ENCODE measurements at regions not wholly inside any gene's neighbourhood (a gene's known extent, or its start where the extent isn't known, plus 50 kb on each side); places are given as distances from the start of the nearest gene placed in this dataset.

GRCh38 chr15:70541511-70541910, 221.8 kb downstream of the UACA start:
- WGBS (ENCODE audit: low lambda C conversion rate, missing lambda C conversion rate), result 85% methylated on average over 1 of the region's 1 CpG

DNA sequence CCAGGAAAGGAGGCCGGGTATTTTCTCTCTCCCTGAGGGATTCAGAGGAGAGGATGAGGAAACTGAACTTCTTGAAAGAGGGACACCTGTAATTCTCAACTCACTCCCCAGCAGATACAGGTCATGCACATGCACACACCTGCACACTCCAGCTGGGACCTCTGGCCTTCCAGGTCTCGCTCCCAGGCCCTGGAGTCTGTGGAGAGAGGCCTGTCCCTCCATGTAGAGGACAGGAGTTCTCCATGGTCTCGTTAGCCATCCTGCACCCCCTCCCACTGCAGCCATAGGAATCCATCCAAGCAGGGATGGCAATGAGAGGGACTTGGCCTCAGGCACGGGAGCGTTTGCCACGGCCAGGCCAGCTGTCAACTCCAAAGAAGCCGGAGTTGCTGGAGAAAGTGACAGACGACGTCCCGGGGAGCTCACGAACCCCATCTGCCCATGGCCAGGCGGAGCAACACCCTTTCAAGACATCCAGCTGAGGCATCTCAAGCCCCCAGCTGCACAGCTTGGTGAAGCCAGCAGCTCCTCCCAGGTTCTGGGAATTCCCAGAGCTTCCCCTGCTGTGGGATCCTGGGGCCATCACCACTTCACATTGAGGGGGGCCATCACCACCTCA, 223.3 kb downstream of the UACA start:
- no peaks in the 10 kb centered on the region for H3K27me3 ChIP-seq
- no peak overlapping the region for H2AFZ ChIP-seq
- H3K4me2 ChIP-seq, result no peak overlapping the region
- TF ChIP-seq CTCF (IDR thresholded peaks at IDR 0.05; ENCODE audit: poor library complexity) (no peak), EZH2 (IDR thresholded peaks at IDR 0.05; ENCODE audit: borderline replicate concordance) (no peak), EZH2phosphoT487 (IDR thresholded peaks at IDR 0.05; ENCODE audit: low read depth, severe bottlenecking, unreplicated experiment) (no peak)
- H3K36me3 ChIP-seq (replicated peaks; ENCODE audit: insufficient read depth, low read depth), result no peaks in the 10 kb centered on the region
- H3K9me3 ChIP-seq (ENCODE audit: low read depth), result no peaks in the 10 kb centered on the region
- H4K20me1 ChIP-seq (ENCODE audit: insufficient read depth, poor library complexity, severe bottlenecking), result no peaks in the 10 kb centered on the region
- DNase-seq (ENCODE audit: low spot score), result no peak
- H3K27ac ChIP-seq, result no peak overlapping the region
- H3K79me2 ChIP-seq, result no peaks in the 10 kb centered on the region
- H3K4me3 ChIP-seq, result no peak overlapping the region
- H3K9me2 ChIP-seq (replicated peaks; ENCODE audit: insufficient read depth), result no peaks in the 10 kb centered on the region
- no peaks in the 10 kb centered on the region for H3K4me1 ChIP-seq (ENCODE audit: insufficient read depth)
- WGBS (ENCODE audit: low lambda C conversion rate, missing lambda C conversion rate), result 82% methylated on average over 12 of the region's 12 CpGs

More at GRCh38 chr15:70541511-70541910, 221.8 kb downstream of the UACA start:
- no peaks in the 10 kb centered on the region for H3K9me3 ChIP-seq (ENCODE audit: low read depth)
- H3K4me2 ChIP-seq, result no peak overlapping the region
- no peaks in the 10 kb centered on the region for H3K27me3 ChIP-seq
- H4K20me1 ChIP-seq (ENCODE audit: insufficient read depth, poor library complexity, severe bottlenecking), result no peaks in the 10 kb centered on the region
- no peaks in the 10 kb centered on the region for H3K79me2 ChIP-seq
- TF ChIP-seq EZH2phosphoT487 (IDR thresholded peaks at IDR 0.05; ENCODE audit: low read depth, severe bottlenecking, unreplicated experiment) (no peak), CTCF (IDR thresholded peaks at IDR 0.05; ENCODE audit: poor library complexity) (no peak), EZH2 (IDR thresholded peaks at IDR 0.05; ENCODE audit: borderline replicate concordance) (no peak)
- H3K27ac ChIP-seq, result no peak overlapping the region
- H3K9me2 ChIP-seq (replicated peaks; ENCODE audit: insufficient read depth), result no peaks in the 10 kb centered on the region
- no peak for DNase-seq (ENCODE audit: low spot score)
- H2AFZ ChIP-seq, result no peak overlapping the region
- H3K36me3 ChIP-seq (replicated peaks; ENCODE audit: insufficient read depth, low read depth), result no peaks in the 10 kb centered on the region
- H3K4me3 ChIP-seq, result no peak overlapping the region
- H3K4me1 ChIP-seq (ENCODE audit: insufficient read depth), result no peaks in the 10 kb centered on the region

GRCh38 chr15:70539409-70539808, 223.9 kb downstream of the UACA start:
- no peak overlapping the region for H2AFZ ChIP-seq
- no peak overlapping the region for H3K27ac ChIP-seq
- no peaks in the 10 kb centered on the region for H3K36me3 ChIP-seq (replicated peaks; ENCODE audit: insufficient read depth, low read depth)
- H3K9me3 ChIP-seq (ENCODE audit: low read depth), result no peaks in the 10 kb centered on the region
- no peaks in the 10 kb centered on the region for H3K4me1 ChIP-seq (ENCODE audit: insufficient read depth)
- 89% methylated on average over 5 of the region's 5 CpGs for WGBS (ENCODE audit: low lambda C conversion rate, missing lambda C conversion rate)
- no peaks in the 10 kb centered on the region for H3K27me3 ChIP-seq
- TF ChIP-seq EZH2phosphoT487 (IDR thresholded peaks at IDR 0.05; ENCODE audit: low read depth, severe bottlenecking, unreplicated experiment), result no peak
- no peak for TF ChIP-seq CTCF (IDR thresholded peaks at IDR 0.05; ENCODE audit: poor library complexity)
- no peak for TF ChIP-seq EZH2 (IDR thresholded peaks at IDR 0.05; ENCODE audit: borderline replicate concordance)
- H4K20me1 ChIP-seq (ENCODE audit: insufficient read depth, poor library complexity, severe bottlenecking), result no peaks in the 10 kb centered on the region
- no peak overlapping the region for H3K4me3 ChIP-seq
- H3K9me2 ChIP-seq (replicated peaks; ENCODE audit: insufficient read depth), result no peaks in the 10 kb centered on the region
- H3K79me2 ChIP-seq, result no peaks in the 10 kb centered on the region
- DNase-seq (ENCODE audit: low spot score), result no peak
- H3K4me2 ChIP-seq, result no peak overlapping the region

DNA sequence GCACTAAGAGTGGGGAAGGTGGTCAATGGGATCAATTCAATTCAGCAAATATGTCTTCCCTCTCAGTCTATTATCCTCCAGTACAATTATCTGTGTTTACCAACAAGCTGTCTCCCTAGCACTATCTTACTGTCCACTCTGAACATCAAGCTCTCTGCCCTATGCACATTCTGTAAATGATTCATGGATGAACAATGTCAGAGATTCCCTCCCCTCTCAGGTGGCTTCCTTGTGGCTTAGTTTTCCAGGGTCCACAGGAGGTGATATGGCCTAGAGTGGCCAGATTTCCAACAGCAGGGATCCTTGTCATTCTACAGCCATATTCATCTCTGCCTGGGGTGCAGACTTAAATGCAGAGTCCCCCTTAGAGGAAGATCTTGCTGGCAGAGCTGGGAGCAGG, 225.1 kb downstream of the UACA start:
- peak; percentile 25 for DNase-seq (ENCODE audit: low spot score)
- Histone ChIP-seq H3K79me2 (no peaks in the 10 kb centered on the region), H3K27me3 (no peaks in the 10 kb centered on the region), H3K9me2 (replicated peaks; ENCODE audit: insufficient read depth) (no peaks in the 10 kb centered on the region), H3K4me1 (ENCODE audit: insufficient read depth) (no peaks in the 10 kb centered on the region), H3K4me2 (no peak overlapping the region), H2AFZ (no peak overlapping the region), H4K20me1 (ENCODE audit: insufficient read depth, poor library complexity, severe bottlenecking) (no peaks in the 10 kb centered on the region), H3K27ac (no peak overlapping the region), H3K4me3 (no peak overlapping the region), H3K9me3 (ENCODE audit: low read depth) (no peaks in the 10 kb centered on the region), H3K36me3 (replicated peaks; ENCODE audit: insufficient read depth, low read depth) (no peaks in the 10 kb centered on the region)
- TF ChIP-seq EZH2 (IDR thresholded peaks at IDR 0.05; ENCODE audit: borderline replicate concordance) (no peak), CTCF (IDR thresholded peaks at IDR 0.05; ENCODE audit: poor library complexity) (no peak), EZH2phosphoT487 (IDR thresholded peaks at IDR 0.05; ENCODE audit: low read depth, severe bottlenecking, unreplicated experiment) (no peak)

Data from hepatocyte (in vitro differentiated cells).